ENCODE measurements at regions not wholly inside any gene's neighbourhood (a gene's known extent, or its start where the extent isn't known, plus 50 kb on each side); places are given as distances from the start of the nearest gene placed in this dataset.
"Not testable (repeated sequence)": the region's sequence is repeated elsewhere in the genome, so short reads cannot be mapped to it uniquely, and the experiment has no call there.

- DNase-seq = no peak
These were observed 229.8 kb upstream of the PODXL start for GRCh38 chr7:131786204-131786603.

- DNase-seq = no peak
These were observed 222.2 kb upstream of the PODXL start for GRCh38 chr7:131778601-131779000.

GRCh38 chr7:131774419-131775220, 218.2 kb upstream of the PODXL start:
- DNase-seq = no peak

GRCh38 chr7:131773413-131773812, 217.0 kb upstream of the PODXL start:
- DNase-seq = no peak

- no peak for DNase-seq
These were observed 212.8 kb upstream of the PODXL start for GRCh38 chr7:131769241-131769640.

GRCh38 chr7:131767591-131767990, 211.2 kb upstream of the PODXL start:
- DNase-seq = no peak

- DNase-seq = no peak
These were observed 209.1 kb upstream of the PODXL start for GRCh38 chr7:131765575-131765974.

- DNase-seq = no peak
These were observed 207.8 kb upstream of the PODXL start for GRCh38 chr7:131764143-131764775.

- DNase-seq = no peak
These were observed 206.3 kb upstream of the PODXL start for GRCh38 chr7:131762753-131763152.

GRCh38 chr7:131755801-131756200, 199.4 kb upstream of the PODXL start:
- DNase-seq = not testable (repeated sequence)

GRCh38 chr7:131753620-131754222, 197.3 kb upstream of the PODXL start:
- peak in 1 of 2 experiments; percentile 4 for DNase-seq

- DNase-seq = no peak
These were observed 191.3 kb upstream of the PODXL start for GRCh38 chr7:131747658-131748232.

GRCh38 chr7:131745390-131746248, 189.2 kb upstream of the PODXL start:
- DNase-seq = peak; percentile 61 to 72

GRCh38 chr7:131741446-131741845, 185.0 kb upstream of the PODXL start:
- DNase-seq = no peak

GRCh38 chr7:131737746-131738465, 181.5 kb upstream of the PODXL start:
- DNase-seq = no peak

- no peak for DNase-seq
These were observed 178.7 kb upstream of the PODXL start for GRCh38 chr7:131735101-131735500.

GRCh38 chr7:131733604-131734003, 177.2 kb upstream of the PODXL start:
- DNase-seq = peak; percentile 11 to 15

GRCh38 chr7:131727189-131727588, 170.8 kb upstream of the PODXL start:
- no peak for DNase-seq

- DNase-seq = no peak
These were observed 170.3 kb upstream of the PODXL start for GRCh38 chr7:131726686-131727085.

GRCh38 chr7:131726031-131726430, 169.6 kb upstream of the PODXL start:
- no peak for DNase-seq

- DNase-seq = no peak
These were observed 168.4 kb upstream of the PODXL start for GRCh38 chr7:131724776-131725345.

GRCh38 chr7:131723926-131724325, 167.5 kb upstream of the PODXL start:
- DNase-seq = no peak
